ENCODE measurements at regions not wholly inside any gene's neighbourhood (a gene's known extent, or its start where the extent isn't known, plus 50 kb on each side); places are given as distances from the start of the nearest gene placed in this dataset.

GRCh38 chr14:104321088-104321801 lies 182.9 kb downstream of the KIF26A start:
- DNase-seq (ENCODE audit: extremely low spot score) = no peak
- ChIA-PET POLR2A (no interaction called here), CTCF (interaction anchor here (1.4 kb wide), 1 partner anchor 19 kb away, joined by 4 read pairs; no protein-coding TSS in a partner anchor)
- no peak for TF ChIP-seq CTCF (IDR thresholded peaks at IDR 0.05; ENCODE audit: control extremely low read depth, extremely low read depth, low read depth, missing control alignments)

GRCh38 chr14:104321802-104322130 lies 183.4 kb downstream of the KIF26A start:
- POLR2A ChIA-PET = no interaction called here
- no peak for DNase-seq (ENCODE audit: extremely low spot score)
- CTCF ChIA-PET = no interaction called here

GRCh38 chr14:104322531-104323366 lies 184.4 kb downstream of the KIF26A start:
- no peak for DNase-seq (ENCODE audit: extremely low spot score)
- no peak for TF ChIP-seq CTCF (IDR thresholded peaks at IDR 0.05; ENCODE audit: control extremely low read depth, extremely low read depth, low read depth, missing control alignments)
- POLR2A ChIA-PET = no interaction called here
- CTCF ChIA-PET = no interaction called here

More at GRCh38 chr14:104321802-104322130, 183.4 kb downstream of the KIF26A start:
- TF ChIP-seq CTCF (IDR thresholded peaks at IDR 0.05; ENCODE audit: control extremely low read depth, extremely low read depth, low read depth, missing control alignments) = no peak

GRCh38 chr14:104323551-104324175 lies 185.3 kb downstream of the KIF26A start:
- no peak for DNase-seq (ENCODE audit: extremely low spot score)
- ChIA-PET CTCF (no interaction called here), POLR2A (no interaction called here)
- no peak for TF ChIP-seq CTCF (IDR thresholded peaks at IDR 0.05; ENCODE audit: control extremely low read depth, extremely low read depth, low read depth, missing control alignments)

GRCh38 chr14:104326848-104327247 lies 188.5 kb downstream of the KIF26A start:
- POLR2A ChIA-PET = no interaction called here
- CTCF ChIA-PET = interaction anchor here (1.0 kb wide), 1 partner anchor 9 kb away, joined by 3 read pairs; no protein-coding TSS in a partner anchor
- no peak for DNase-seq (ENCODE audit: extremely low spot score)
- TF ChIP-seq CTCF (IDR thresholded peaks at IDR 0.05; ENCODE audit: control extremely low read depth, extremely low read depth, low read depth, missing control alignments) = no peak

GRCh38 chr14:104328607-104329006 lies 190.2 kb downstream of the KIF26A start:
- no peak for TF ChIP-seq CTCF (IDR thresholded peaks at IDR 0.05; ENCODE audit: control extremely low read depth, extremely low read depth, low read depth, missing control alignments)
- DNase-seq (ENCODE audit: extremely low spot score) = no peak
- POLR2A ChIA-PET = no interaction called here
- CTCF ChIA-PET = no interaction called here
